HG02623 (cell line): ENCODE measurements at regions not wholly inside any gene's neighbourhood (a gene's known extent, or its start where the extent isn't known, plus 50 kb on each side); places are given as distances from the start of the nearest gene placed in this dataset.
"Not testable (repeated sequence)": the region's sequence is repeated elsewhere in the genome, so short reads cannot be mapped to it uniquely, and the experiment has no call there.

Experiments used
- ATAC-seq: cut with Tn5 transposase; IDR thresholded peaks from one replicate; pipeline ENCODE4 v1.9.1; 2021; ENCODE audit warnings: moderate library complexity; ENCODE audit not compliant: unreplicated experiment

DNA sequence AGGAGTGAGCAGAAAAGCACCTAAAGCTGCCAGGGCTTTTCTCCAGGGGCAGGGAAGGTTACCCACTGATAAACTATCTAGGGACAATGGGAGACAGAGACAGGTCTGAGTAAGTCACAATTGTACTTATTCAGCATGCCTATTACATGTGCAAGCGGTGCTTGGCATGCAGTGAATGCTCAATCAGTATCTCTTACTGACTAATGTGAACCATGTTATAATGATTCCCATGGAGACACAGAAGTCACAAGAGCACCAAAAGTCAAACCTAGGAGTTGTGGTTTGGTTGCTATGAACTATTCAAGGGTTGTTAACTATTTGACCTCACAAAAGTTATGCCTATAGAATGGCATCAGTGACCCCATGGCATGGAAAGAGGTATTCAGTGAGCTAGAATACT, 50.0 kb upstream of the RASGRP1 start:
- ATAC-seq, result no peak

- ATAC-seq, result no peak
These were observed 53.2 kb upstream of the RASGRP1 start for GRCh38 chr15:38617831-38618230.

GRCh38 chr15:38618242-38618955, 53.8 kb upstream of the RASGRP1 start:
- no peak for ATAC-seq

GRCh38 chr15:38620098-38620497, 55.5 kb upstream of the RASGRP1 start:
- no peak for ATAC-seq

DNA sequence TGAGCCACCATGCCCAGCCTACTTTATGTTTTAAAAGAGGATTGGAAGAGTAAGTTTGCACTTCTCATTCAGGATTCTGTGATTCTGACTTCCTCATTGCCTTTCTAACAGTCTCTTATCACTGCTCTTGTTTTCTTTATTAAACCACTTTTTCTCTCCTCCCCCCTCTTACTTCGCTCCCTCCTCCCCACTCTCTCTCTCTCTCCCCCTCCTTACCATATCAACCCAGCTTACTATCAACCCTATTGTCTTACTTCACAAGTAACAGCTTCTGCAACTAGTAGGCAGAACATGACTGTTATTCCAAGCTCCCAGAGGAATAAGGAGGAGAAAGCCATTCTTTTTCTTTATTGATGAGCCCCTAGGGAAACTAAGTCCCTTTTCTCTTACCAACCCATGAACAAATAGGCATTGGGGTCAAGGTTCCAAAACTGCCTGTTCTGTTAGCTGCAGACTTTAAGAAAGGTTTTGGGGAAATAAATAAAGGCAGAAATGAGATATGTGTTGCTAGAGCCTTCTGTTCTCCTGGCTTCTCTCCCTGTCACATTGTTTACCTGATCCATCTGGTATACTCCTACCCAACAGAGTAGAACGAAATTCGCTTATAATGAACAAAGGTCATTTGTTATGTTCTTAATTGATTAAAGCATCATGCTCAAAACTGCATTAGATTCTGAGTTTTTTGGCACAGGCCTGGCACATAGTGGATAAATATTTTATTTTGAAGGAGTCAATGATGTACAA, 56.4 kb upstream of the RASGRP1 start:
- ATAC-seq, result no peak

- no peak for ATAC-seq
These were observed 57.7 kb upstream of the RASGRP1 start for GRCh38 chr15:38622304-38622703.

DNA sequence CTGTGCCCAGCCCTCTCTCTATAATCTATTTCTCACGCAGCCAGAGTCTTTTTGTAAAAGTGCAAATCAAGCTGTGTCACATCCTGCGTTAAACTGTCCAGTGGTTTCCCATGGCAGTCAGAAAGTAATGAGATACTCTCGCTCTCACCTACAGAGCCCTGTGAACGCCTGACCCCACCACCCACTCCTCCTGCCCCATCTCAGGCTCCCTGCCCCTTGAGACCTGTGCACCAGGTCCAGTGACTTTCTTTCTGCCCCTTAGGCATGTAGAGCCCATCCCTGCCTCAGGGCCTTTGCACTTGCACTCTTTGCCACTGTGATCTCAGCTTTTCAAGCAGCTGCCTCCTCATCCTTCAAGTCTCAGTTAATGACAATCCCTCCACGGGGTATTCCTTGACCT, 58.3 kb upstream of the RASGRP1 start:
- no peak for ATAC-seq

GRCh38 chr15:38623744-38624143, 59.1 kb upstream of the RASGRP1 start:
- no peak for ATAC-seq

DNA sequence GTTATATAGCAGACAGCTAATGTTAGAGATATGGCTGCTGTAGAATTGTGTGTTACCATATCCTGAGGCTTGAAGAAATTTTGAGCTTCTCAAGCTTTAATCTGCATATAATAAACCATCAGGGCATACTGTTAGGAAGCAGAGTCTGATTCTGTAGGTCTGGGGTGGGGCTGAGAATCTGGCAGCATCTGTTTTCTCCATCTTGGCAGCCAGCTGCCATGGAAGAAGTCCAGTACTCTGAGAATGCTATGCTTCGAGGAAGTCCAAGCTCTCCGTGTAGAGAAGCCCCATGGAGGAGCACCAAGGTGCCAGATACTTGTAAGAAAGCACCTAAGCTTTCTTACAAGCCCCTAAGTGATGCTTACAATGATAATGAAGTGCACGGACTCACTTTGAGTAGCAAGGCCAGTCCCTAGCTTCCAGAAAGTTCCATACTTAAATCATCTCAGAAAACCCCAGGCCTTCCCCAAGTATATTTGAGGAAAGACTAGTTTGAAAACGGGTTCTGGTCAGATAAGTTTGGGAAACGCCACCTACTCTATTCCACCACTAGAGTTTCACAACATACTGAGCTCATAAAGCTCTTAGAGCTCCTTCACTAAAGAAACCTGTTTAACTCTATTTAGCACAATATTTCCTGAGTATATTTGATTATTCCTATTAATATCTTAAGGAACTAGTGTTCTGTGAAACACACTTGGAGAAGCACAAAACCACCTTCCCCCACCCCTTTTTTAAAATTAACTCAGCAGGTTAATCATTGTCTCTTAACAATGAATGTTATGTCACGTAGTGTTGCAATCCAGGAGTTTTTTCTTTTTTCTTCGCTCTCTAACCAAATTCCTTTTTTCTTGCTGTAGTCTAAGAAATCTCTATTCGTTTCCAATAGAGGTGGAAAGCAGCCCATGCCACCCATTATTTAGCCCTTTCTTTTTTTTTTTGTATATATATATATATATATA, 59.9 kb upstream of the RASGRP1 start:
- ATAC-seq, result no peak

DNA sequence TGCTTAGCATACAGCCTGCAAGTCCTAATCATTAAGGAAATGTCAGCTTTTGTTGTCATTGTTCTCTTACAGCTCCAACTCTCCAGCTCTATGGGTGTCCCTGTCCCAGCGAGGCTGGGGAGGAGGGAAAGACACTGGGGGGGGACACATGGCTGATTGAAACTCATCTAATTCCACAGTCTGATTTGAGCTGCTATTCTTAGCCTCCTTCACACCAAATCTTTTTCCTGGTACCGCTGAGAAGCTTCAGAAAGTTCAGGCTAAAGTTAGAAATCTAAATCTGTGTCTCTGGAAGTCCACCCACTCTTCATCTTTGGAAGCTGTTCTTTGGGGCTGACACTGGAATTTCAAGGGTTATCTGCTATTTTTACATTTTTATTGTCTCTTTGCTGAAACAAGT, 61.3 kb upstream of the RASGRP1 start:
- ATAC-seq, result no peak

- no peak for ATAC-seq
These were observed 61.9 kb upstream of the RASGRP1 start for GRCh38 chr15:38626443-38627050.

GRCh38 chr15:38627689-38628277, 63.2 kb upstream of the RASGRP1 start:
- ATAC-seq, result no peak

- ATAC-seq, result peak; percentile 46
These were observed 66.8 kb upstream of the RASGRP1 start for GRCh38 chr15:38631119-38632075.

DNA sequence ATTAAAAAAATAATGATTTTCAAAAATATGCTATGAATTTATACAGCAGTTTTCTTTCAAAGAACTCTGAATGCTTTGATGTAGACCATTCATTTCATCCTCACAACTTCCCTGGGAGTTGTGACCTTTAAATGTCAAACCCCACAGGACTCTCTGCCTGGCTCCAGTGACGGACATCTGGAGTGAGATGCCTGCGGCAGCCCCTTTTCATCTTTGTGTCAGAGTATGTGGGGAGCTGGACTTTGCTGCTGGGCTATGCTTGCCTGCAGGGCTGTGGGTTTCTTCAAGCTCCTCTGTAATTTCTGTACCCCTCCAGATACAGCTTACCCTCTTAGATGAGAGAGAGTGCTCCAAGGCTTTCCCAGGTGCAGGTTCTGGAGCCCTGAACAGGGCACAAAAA, 70.6 kb upstream of the RASGRP1 start:
- no peak for ATAC-seq

DNA sequence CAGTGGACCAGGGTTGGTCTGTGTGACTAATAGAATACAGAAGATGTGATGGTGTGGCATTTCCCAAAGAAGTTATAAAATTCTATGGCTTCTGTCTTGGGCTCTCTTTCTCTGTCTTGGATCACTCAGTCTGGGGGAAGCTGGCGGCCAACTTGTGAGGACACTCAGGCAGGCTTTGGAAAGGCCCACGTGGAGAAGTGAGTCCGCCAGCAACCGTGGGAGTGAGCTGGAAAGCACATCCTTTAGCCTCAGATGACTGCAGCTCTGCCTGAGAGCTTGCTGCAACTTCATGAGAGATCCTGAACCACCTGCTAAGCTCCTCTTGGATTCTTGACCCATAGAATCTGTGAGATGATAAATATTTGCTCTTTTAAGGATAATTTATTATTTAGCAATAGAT, 72.0 kb upstream of the RASGRP1 start:
- no peak for ATAC-seq

GRCh38 chr15:38638126-38638525, 73.5 kb upstream of the RASGRP1 start:
- no peak for ATAC-seq

DNA sequence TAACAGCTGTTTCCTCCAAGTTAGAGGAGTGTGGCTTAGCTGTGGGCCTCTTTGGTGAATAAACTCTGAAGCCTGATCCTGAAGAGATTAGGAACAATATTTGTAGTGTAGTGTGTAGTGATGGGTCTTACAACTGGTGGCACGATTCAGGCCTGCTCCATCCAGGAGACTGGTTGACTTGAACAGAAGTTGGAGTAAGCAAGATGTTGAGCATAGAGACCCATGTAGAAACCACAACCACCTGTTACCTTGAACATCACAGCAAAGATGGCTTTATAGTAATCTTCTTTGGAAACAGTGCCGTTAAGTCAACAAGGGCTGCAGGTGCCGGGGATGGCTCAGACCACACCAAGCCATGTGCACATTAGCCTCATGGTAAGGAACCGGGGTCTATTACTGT, 74.2 kb upstream of the RASGRP1 start:
- ATAC-seq, result no peak

DNA sequence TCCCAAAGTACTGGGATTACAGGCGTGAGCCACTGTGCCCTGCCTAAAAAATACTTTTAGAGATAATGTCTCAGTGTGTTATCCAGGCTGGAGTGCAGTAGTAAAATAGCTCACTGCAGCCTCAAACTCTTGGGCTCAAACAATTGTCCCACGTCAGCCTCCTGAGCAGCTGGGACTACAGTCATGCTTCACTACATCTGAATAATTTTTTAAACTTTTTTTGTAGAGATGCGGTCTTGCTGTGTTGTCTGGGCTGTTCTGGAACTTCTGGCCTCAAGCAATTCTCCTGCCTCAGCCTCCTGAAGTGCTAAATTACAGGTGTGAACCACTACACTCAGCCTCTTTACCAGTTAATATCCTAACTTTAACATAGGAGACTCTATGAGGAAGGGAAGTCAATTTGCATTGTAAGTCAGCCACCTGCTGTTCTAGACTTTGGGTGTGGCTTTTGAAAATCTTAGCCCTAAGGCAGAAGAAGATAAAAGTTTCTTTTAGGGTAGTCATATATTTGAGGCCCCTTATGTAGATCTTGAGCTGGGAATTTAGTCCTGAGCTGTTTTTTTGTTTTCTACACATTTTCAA, 78.2 kb upstream of the RASGRP1 start:
- no peak for ATAC-seq

GRCh38 chr15:38644353-38644752, 79.7 kb upstream of the RASGRP1 start:
- ATAC-seq, result not testable (repeated sequence)
